Smooth muscle cell (in vitro differentiated cells): ENCODE measurements at regions not wholly inside any gene's neighbourhood (a gene's known extent, or its start where the extent isn't known, plus 50 kb on each side); places are given as distances from the start of the nearest gene placed in this dataset.
A peak's percentile ranks its signal among the peaks of the same experiment; 100 is the strongest.

ENCODE experiments used
- DNase-seq: peaks from one replicate; lab custom pipeline; 2025; ENCODE audit not compliant: unreplicated experiment; lab: John Stamatoyannopoulos, UW
- H2AFZ ChIP-seq: fragments of 200-600 bp; sonication (generic); 2 replicates; pipeline ENCODE4 v1.6.0; 2016; ENCODE audit warnings: antibody characterized with exemption, low read depth, mild to moderate bottlenecking
- H3F3A ChIP-seq: fragments of 200-600 bp; sonication (generic); 2 replicates; pipeline ENCODE4 v1.6.0; 2017; ENCODE audit warnings: antibody characterized with exemption, low read depth
- H3K27ac ChIP-seq: fragments of 200-600 bp; sonication (generic); 2 replicates; pipeline ENCODE4 v1.5.1; 2016; ENCODE audit warnings: low read depth, mild to moderate bottlenecking
- H3K27me3 ChIP-seq: fragments of 200-600 bp; sonication (generic); 2 replicates; pipeline ENCODE4 v1.6.1; 2016; ENCODE audit warnings: low read depth, mild to moderate bottlenecking
- H3K36me3 ChIP-seq: fragments of 200-600 bp; sonication (generic); 2 replicates; pipeline ENCODE4 v1.5.1; 2016; ENCODE audit warnings: low read depth
- H3K4me1 ChIP-seq: fragments of 200-600 bp; sonication (generic); 2 replicates; pipeline ENCODE4 v1.5.1; 2016; ENCODE audit warnings: low read depth
- H3K4me2 ChIP-seq: fragments of 200-600 bp; sonication (generic); 2 replicates; pipeline ENCODE4 v1.6.0; 2016; ENCODE audit warnings: mild to moderate bottlenecking
- H3K4me3 ChIP-seq: fragments of 200-600 bp; sonication (generic); 2 replicates; pipeline ENCODE4 v1.5.1; 2016; ENCODE audit warnings: mild to moderate bottlenecking
- H3K79me2 ChIP-seq: fragments of 200-600 bp; sonication (generic); 2 replicates; pipeline ENCODE4 v1.6.0; 2016; ENCODE audit warnings: low read depth, mild to moderate bottlenecking
- H3K9ac ChIP-seq: fragments of 200-600 bp; sonication (generic); 2 replicates; pipeline ENCODE4 v1.6.0; 2016; ENCODE audit warnings: low read depth
- H3K9me3 ChIP-seq: fragments of 200-600 bp; sonication (generic); replicated peaks from 2 replicates; pipeline ENCODE4 v1.5.1; 2016; ENCODE audit warnings: low read depth
- H4K20me1 ChIP-seq: fragments of 200-600 bp; sonication (generic); 2 replicates; pipeline ENCODE4 v1.6.0; 2016; ENCODE audit warnings: low read depth
- WGBS: methylation state at CpG from one replicate; pipeline ENCODE4 v1.1.7; 2016; ENCODE audit warnings: low lambda C conversion rate; 5-methylcytosine and 5-hydroxymethylcytosine counted together
- TF ChIP-seq, protein P1 (sequence below): fragments of 200-600 bp; sonication (generic); IDR thresholded peaks from 2 replicates; pipeline ENCODE4 v1.5.1; 2017; ENCODE audit warnings: borderline replicate concordance, mild to moderate bottlenecking, antibody characterized with exemption; ENCODE audit not compliant: insufficient read depth, poor library complexity, severe bottlenecking

DNA sequence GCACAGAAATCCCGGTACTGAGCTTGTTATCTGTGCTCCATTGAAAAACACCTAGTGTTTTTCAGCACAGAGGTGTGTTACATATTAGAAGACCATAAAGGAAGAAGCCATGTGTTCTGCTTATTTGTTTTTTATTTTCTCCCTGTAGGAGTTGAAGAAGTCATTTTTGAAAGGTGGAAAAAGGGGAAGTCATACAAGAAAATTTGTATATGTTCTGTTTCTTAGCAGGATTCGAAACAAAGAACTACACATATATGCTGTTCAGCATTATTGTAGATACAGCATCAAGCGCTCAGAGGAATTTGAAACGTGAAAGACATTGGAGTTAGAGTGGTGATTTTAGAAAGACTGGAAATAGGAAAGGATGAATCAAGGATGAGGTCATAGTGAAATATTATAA, 345.3 kb upstream of the ADGRL2 start:
- Histone ChIP-seq H3K4me3 (no peak overlapping the region), H4K20me1 (no peaks in the 10 kb centered on the region), H3K4me2 (no peak overlapping the region), H3K9ac (no peak overlapping the region), H3K4me1 (peaks cover 15% of the 10 kb centered on the region), H3F3A (no peaks in the 10 kb centered on the region), H3K27ac (no peak overlapping the region), H2AFZ (no peak overlapping the region), H3K9me3 (no peaks in the 10 kb centered on the region), H3K36me3 (no peaks in the 10 kb centered on the region), H3K79me2 (no peaks in the 10 kb centered on the region), H3K27me3 (no peaks in the 10 kb centered on the region)
- 94% methylated on average over 4 of the region's 4 CpGs for WGBS
- TF ChIP-seq, protein P1, sequence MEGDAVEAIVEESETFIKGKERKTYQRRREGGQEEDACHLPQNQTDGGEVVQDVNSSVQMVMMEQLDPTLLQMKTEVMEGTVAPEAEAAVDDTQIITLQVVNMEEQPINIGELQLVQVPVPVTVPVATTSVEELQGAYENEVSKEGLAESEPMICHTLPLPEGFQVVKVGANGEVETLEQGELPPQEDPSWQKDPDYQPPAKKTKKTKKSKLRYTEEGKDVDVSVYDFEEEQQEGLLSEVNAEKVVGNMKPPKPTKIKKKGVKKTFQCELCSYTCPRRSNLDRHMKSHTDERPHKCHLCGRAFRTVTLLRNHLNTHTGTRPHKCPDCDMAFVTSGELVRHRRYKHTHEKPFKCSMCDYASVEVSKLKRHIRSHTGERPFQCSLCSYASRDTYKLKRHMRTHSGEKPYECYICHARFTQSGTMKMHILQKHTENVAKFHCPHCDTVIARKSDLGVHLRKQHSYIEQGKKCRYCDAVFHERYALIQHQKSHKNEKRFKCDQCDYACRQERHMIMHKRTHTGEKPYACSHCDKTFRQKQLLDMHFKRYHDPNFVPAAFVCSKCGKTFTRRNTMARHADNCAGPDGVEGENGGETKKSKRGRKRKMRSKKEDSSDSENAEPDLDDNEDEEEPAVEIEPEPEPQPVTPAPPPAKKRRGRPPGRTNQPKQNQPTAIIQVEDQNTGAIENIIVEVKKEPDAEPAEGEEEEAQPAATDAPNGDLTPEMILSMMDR = no peak
- no peak for DNase-seq

DNA sequence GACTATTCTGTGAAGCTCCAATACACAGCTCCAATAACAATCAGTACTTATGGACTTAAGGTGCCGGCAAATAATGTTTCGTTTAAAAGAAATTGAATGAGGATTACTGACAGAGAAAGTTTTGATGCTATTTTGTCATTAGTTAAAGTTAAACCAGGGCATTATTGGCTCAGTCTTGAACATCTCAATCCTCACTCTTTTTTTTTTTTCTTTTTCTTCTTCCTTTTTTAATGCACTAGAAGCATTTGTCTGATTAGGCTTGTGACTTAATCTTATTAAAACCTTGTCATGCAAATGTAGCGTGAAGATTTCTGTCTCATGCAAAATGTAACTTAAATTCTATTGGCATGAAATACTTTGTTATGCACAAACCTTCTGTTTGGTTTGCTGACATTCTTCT, 346.8 kb upstream of the ADGRL2 start:
- Histone ChIP-seq H3K9ac (peak overlapping the region; percentile 1), H3K36me3 (no peaks in the 10 kb centered on the region), H3K27ac (peak overlapping the region; percentile 25), H2AFZ (peak overlapping the region; percentile 73), H3K4me1 (peaks cover 15% of the 10 kb centered on the region), H4K20me1 (no peaks in the 10 kb centered on the region), H3K79me2 (no peaks in the 10 kb centered on the region), H3K4me3 (peak overlapping the region; percentile 19), H3K27me3 (no peaks in the 10 kb centered on the region), H3K9me3 (no peaks in the 10 kb centered on the region), H3K4me2 (peak overlapping the region; percentile 74), H3F3A (no peaks in the 10 kb centered on the region)
- 73% methylated on average over 3 of the region's 3 CpGs for WGBS
- TF ChIP-seq, protein P1 = no peak
- no peak for DNase-seq

DNA sequence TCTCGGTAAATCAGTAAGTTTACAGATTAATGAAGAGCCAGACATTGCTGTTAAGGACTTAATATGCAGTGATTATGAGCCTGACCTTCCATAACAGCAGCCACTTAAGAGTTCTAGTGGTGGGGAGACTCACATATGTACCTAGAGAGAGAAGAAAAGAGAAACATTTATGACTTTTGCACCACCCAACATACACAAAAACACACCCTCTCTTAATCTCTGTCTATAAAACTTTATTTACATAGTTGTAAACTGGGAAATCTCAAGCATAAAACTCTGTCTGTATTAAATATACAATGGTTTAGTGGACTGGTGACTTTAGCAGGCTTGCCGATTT, 347.4 kb upstream of the ADGRL2 start:
- no peaks in the 10 kb centered on the region for H3F3A ChIP-seq
- 27% methylated on average over 2 of the region's 2 CpGs for WGBS
- H3K79me2 ChIP-seq = no peaks in the 10 kb centered on the region
- no peaks in the 10 kb centered on the region for H3K36me3 ChIP-seq
- no peaks in the 10 kb centered on the region for H3K9me3 ChIP-seq
- peak overlapping the region; percentile 25 for H3K27ac ChIP-seq
- DNase-seq = no peak
- peak overlapping the region; percentile 74 for H3K4me2 ChIP-seq
- H2AFZ ChIP-seq = peak overlapping the region; percentile 73
- peak overlapping the region; percentile 1 for H3K9ac ChIP-seq
- no peaks in the 10 kb centered on the region for H4K20me1 ChIP-seq
- H3K4me3 ChIP-seq = peak overlapping the region; percentile 19
- TF ChIP-seq, protein P1 = no peak
- H3K4me1 ChIP-seq = peaks cover 15% of the 10 kb centered on the region
- no peaks in the 10 kb centered on the region for H3K27me3 ChIP-seq

DNA sequence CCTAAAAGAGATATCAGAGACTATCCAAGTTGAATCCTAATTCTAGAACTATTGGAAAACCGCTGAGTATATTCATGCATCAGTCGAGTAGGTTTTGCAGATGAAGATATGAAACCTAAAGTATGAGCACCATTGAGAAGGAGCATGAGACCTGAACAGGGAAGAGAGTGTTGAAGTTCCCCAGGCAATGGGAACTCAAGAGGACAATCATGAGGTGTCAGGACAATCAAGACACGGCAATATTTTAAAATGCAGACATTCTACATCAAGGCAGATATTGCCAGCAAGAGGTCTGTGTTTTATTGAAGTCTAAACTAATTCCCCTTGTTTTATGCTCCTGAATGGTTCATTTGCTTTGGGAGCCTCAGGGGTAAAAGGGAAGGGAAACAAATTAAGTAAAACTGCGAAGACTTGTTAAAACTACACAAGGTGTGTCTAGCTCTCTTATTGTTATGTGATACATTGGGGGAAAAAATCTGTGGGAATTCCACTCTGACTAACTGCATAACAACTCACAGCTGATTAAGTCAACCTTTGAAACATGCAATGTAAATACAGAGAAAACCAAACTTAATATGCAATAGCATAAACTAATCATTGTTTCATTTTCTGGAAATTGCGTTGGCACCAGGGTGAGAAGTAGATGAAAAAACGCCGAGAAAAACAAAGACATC, 347.9 kb upstream of the ADGRL2 start:
- peak overlapping the region; percentile 74 for H3K4me2 ChIP-seq
- H2AFZ ChIP-seq = peak overlapping the region; percentile 73
- H3K36me3 ChIP-seq = no peaks in the 10 kb centered on the region
- no peaks in the 10 kb centered on the region for H3K27me3 ChIP-seq
- peak overlapping the region; percentile 25 for H3K27ac ChIP-seq
- no peak for DNase-seq
- H3K79me2 ChIP-seq = no peaks in the 10 kb centered on the region
- peaks cover 15% of the 10 kb centered on the region for H3K4me1 ChIP-seq
- TF ChIP-seq, protein P1 = no peak
- no peaks in the 10 kb centered on the region for H4K20me1 ChIP-seq
- H3K9ac ChIP-seq = peak overlapping the region; percentile 1
- 63% methylated on average over 7 of the region's 7 CpGs for WGBS
- H3F3A ChIP-seq = no peaks in the 10 kb centered on the region
- H3K9me3 ChIP-seq = no peaks in the 10 kb centered on the region
- peak overlapping the region; percentile 19 for H3K4me3 ChIP-seq
